Daoy (cell line): ENCODE measurements at regions not wholly inside any gene's neighbourhood (a gene's known extent, or its start where the extent isn't known, plus 50 kb on each side); places are given as distances from the start of the nearest gene placed in this dataset.
A peak's percentile ranks its signal among the peaks of the same experiment; 100 is the strongest.
"Not testable (repeated sequence)": the region's sequence is repeated elsewhere in the genome, so short reads cannot be mapped to it uniquely, and the experiment has no call there.

Experiments
- DNase-seq: peaks from one replicate; pipeline ENCODE4 v3.0.0-alpha.2; 2015; ENCODE audit warnings: low read depth

GRCh38 chr13:44711706-44712105 is 135.6 kb upstream of the TSC22D1 start:
- no peak for DNase-seq

GRCh38 chr13:44710576-44710975 is 134.4 kb upstream of the TSC22D1 start:
- peak; percentile 85 for DNase-seq

- not testable (repeated sequence) for DNase-seq
Observed at GRCh38 chr13:44704811-44705210, 128.7 kb upstream of the TSC22D1 start.

GRCh38 chr13:44703371-44703770 is 127.2 kb upstream of the TSC22D1 start:
- DNase-seq = no peak

GRCh38 chr13:44698066-44698465 is 121.9 kb upstream of the TSC22D1 start:
- no peak for DNase-seq

GRCh38 chr13:44697058-44697457 is 120.9 kb upstream of the TSC22D1 start:
- no peak for DNase-seq

GRCh38 chr13:44695520-44695919 is 119.4 kb upstream of the TSC22D1 start:
- no peak for DNase-seq

- no peak for DNase-seq
Observed at GRCh38 chr13:44694842-44695241, 118.7 kb upstream of the TSC22D1 start.

- no peak for DNase-seq
Observed at GRCh38 chr13:44694291-44694690, 118.2 kb upstream of the TSC22D1 start.

- DNase-seq = no peak
Observed at GRCh38 chr13:44693156-44693764, 117.1 kb upstream of the TSC22D1 start.

- DNase-seq = peak; percentile 31
Observed at GRCh38 chr13:44692173-44692713, 116.1 kb upstream of the TSC22D1 start.

GRCh38 chr13:44690376-44690775 is 114.2 kb upstream of the TSC22D1 start:
- DNase-seq = no peak

- no peak for DNase-seq
Observed at GRCh38 chr13:44688652-44689051, 112.5 kb upstream of the TSC22D1 start.

GRCh38 chr13:44686531-44686934 is 110.4 kb upstream of the TSC22D1 start:
- no peak for DNase-seq

- no peak for DNase-seq
Observed at GRCh38 chr13:44685641-44686040, 109.5 kb upstream of the TSC22D1 start.

- DNase-seq = not testable (repeated sequence)
Observed at GRCh38 chr13:44682416-44682815, 106.3 kb upstream of the TSC22D1 start.

- DNase-seq = no peak
Observed at GRCh38 chr13:44680746-44681355, 104.7 kb upstream of the TSC22D1 start.

- no peak for DNase-seq
Observed at GRCh38 chr13:44679597-44679996, 103.5 kb upstream of the TSC22D1 start.

- no peak for DNase-seq
Observed at GRCh38 chr13:44678197-44678596, 102.1 kb upstream of the TSC22D1 start.

- no peak for DNase-seq
Observed at GRCh38 chr13:44676534-44676933, 100.4 kb upstream of the TSC22D1 start.

- no peak for DNase-seq
Observed at GRCh38 chr13:44669534-44669933, 93.4 kb upstream of the TSC22D1 start.

- DNase-seq = no peak
Observed at GRCh38 chr13:44668688-44669087, 92.6 kb upstream of the TSC22D1 start.

GRCh38 chr13:44667943-44668342 is 91.8 kb upstream of the TSC22D1 start:
- DNase-seq = no peak

- not testable (repeated sequence) for DNase-seq
Observed at GRCh38 chr13:44666538-44666937, 90.4 kb upstream of the TSC22D1 start.
